IPS DF 4.7 (cell line): ENCODE measurements at regions not wholly inside any gene's neighbourhood (a gene's known extent, or its start where the extent isn't known, plus 50 kb on each side); places are given as distances from the start of the nearest gene placed in this dataset.

Experiments
- DNase-seq: peaks from one replicate; pipeline ENCODE4 v3.0.0-alpha.2; 2013; ENCODE audit warnings: low spot score; ENCODE audit errors: extremely low read depth

DNA sequence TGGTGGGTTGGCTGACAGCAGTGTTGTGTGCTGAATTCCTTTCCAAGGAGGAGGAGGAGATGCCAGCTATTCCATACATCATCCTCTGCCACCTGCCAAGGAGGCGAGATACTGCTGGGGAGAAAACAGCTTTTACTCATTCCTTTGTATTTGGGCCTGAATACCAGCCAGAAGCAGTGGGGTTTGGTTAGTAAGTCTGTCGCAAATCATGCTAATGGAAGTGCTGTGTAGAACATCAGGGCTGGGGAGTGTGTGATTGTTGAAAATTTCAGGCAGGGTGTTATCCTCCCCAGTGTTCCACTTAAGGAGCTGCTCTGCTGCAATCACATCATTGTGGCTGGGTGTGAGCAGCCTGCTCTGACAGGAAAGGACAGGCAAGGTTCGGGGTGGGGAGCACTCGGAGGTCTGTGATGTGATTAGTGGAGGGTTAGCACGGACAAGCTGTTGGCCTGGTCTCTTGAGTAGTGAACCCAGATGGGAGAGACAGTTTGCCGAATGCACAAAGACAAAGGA is 128.2 kb upstream of the DLX2 start:
- no peak for DNase-seq

GRCh38 chr2:172231508-172231907 is 128.8 kb upstream of the DLX2 start:
- no peak for DNase-seq

DNA sequence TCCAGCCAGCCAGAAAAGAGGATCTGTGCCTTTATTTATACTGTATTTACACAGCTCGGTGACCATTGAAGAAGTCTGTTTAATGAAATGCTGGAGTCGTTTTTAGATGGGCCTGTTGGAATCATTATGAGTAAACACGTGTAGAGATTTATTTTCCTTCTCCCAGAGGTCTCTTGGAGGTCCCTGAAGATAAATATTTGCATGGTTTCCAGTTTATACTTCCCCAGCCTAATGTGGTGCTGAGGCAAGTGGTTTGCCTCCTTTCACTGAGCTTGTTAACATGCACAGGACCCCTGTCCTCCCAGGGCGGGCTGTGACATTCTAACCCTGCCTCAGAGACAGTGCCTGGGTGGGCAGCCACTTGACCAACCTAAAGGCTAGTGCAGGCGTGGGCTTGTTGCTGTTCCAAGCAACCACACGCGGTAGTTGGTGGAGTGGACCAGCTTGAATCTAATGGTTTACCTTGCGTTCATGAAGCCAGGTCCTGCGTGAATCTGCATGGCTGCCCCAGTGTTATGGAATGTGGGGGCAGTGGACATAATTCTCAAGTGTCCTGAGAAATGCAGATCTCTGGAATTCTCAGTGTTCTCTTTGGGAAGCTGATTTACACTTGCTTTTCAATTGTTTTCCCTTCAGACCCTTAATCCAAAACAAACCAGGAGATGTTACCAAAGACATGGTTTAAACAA is 130.2 kb upstream of the DLX2 start:
- DNase-seq: no peak

- no peak for DNase-seq
Observed at GRCh38 chr2:172233987-172234715, 131.5 kb upstream of the DLX2 start.

GRCh38 chr2:172234716-172235691 is 132.3 kb upstream of the DLX2 start:
- DNase-seq: no peak

- DNase-seq: no peak
Observed at GRCh38 chr2:172239944-172240590, 137.4 kb upstream of the DLX2 start.

GRCh38 chr2:172241222-172241621 is 138.5 kb upstream of the DLX2 start:
- no peak for DNase-seq

- DNase-seq: no peak
Observed at GRCh38 chr2:172242471-172242870, 139.8 kb upstream of the DLX2 start.

GRCh38 chr2:172242961-172243360 is 140.3 kb upstream of the DLX2 start:
- no peak for DNase-seq

GRCh38 chr2:172244419-172245130 is 141.9 kb upstream of the DLX2 start:
- DNase-seq: no peak

- DNase-seq: no peak
Observed at GRCh38 chr2:172246649-172247048, 143.9 kb upstream of the DLX2 start.

- no peak for DNase-seq
Observed at GRCh38 chr2:172247203-172247602, 144.5 kb upstream of the DLX2 start.

GRCh38 chr2:172248381-172248780 is 145.7 kb upstream of the DLX2 start:
- DNase-seq: no peak

- DNase-seq: no peak
Observed at GRCh38 chr2:172248785-172249187, 146.1 kb upstream of the DLX2 start.

DNA sequence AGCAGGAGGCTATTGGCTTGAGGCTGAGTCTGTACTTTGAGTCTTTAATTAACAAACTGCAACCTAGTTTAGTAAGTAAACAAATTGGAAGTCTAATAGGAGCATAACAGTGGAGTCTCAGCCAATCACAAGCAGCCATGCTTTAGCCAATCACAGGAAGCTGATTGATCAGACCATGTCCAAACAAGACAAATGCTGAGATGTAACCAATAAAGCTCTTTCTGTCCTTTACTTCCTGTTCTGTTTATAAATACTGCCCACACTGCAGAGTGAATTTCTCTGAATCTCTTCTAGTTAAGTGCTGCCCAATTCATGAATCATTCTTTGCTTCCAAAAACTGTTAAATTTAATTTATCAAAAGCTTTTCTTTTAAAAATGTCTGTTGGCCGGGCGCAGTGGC is 146.6 kb upstream of the DLX2 start:
- DNase-seq: no peak

- DNase-seq: no peak
Observed at GRCh38 chr2:172249986-172250385, 147.3 kb upstream of the DLX2 start.

GRCh38 chr2:172251231-172251630 is 148.5 kb upstream of the DLX2 start:
- no peak for DNase-seq

- DNase-seq: no peak
Observed at GRCh38 chr2:172252154-172252553, 149.5 kb upstream of the DLX2 start.

DNA sequence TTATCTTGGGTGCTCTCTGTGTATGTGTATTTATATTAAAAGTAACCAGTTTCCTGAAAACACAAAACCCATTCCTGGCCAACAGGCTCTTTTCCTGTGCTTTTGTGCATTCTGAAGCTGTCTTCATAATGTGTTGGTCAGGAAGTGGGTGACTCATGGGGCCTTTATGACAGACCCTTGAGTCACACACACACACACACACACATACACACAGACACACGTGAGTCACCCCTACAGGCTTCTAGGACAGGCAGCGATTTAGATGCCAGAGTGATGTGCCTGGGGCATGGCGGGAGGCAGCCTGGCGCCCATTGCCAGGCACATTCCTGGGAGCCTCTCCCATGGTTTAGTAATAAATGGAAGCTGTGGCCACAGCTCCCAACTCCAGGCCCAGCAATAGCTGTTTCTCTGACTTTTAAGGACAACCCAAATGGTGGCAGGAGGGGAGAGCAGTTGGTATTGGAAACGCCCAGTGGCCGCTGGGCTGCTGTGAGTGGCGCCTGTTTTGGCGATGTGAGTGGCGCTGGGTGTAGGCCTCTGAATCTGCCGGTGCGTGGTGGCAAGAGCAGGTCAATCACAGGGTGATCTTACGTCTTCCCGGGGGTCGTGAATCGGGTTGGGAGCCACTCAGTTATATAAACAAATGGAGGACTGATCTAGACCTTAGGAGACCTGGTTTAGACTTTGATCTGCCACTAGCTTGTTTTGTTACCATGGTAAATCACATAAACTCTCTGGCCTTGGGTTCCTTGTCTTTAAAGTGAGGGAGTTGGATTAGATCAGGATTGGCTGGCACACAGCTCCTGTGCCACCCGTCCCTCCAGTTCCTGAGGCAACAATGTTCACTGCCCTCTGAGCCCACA is 150.7 kb upstream of the DLX2 start:
- no peak for DNase-seq

- DNase-seq: no peak
Observed at GRCh38 chr2:172256886-172257285, 154.2 kb upstream of the DLX2 start.
